ENCODE measurements at regions not wholly inside any gene's neighbourhood (a gene's known extent, or its start where the extent isn't known, plus 50 kb on each side); places are given as distances from the start of the nearest gene placed in this dataset.

- H2AFZ ChIP-seq (replicated peaks): no peak overlapping the region
- H4K20me1 ChIP-seq (ENCODE audit: low read depth): no peaks in the 10 kb centered on the region
- no peak overlapping the region for H3K4me3 Mint-ChIP-seq
- H3K27me3 ChIP-seq: peaks cover 19% of the 10 kb centered on the region
- no peaks in the 10 kb centered on the region for H3K9me3 ChIP-seq (ENCODE audit: low read depth)
- no peaks in the 10 kb centered on the region for H3F3A ChIP-seq (ENCODE audit: low read depth)
- no peak for TF ChIP-seq EZH2phosphoT487 (IDR thresholded peaks at IDR 0.05)
- TF ChIP-seq, protein P1, sequence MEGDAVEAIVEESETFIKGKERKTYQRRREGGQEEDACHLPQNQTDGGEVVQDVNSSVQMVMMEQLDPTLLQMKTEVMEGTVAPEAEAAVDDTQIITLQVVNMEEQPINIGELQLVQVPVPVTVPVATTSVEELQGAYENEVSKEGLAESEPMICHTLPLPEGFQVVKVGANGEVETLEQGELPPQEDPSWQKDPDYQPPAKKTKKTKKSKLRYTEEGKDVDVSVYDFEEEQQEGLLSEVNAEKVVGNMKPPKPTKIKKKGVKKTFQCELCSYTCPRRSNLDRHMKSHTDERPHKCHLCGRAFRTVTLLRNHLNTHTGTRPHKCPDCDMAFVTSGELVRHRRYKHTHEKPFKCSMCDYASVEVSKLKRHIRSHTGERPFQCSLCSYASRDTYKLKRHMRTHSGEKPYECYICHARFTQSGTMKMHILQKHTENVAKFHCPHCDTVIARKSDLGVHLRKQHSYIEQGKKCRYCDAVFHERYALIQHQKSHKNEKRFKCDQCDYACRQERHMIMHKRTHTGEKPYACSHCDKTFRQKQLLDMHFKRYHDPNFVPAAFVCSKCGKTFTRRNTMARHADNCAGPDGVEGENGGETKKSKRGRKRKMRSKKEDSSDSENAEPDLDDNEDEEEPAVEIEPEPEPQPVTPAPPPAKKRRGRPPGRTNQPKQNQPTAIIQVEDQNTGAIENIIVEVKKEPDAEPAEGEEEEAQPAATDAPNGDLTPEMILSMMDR (IDR thresholded peaks at IDR 0.05): no peak
- H3K36me3 ChIP-seq: no peaks in the 10 kb centered on the region
- no peak overlapping the region for H3K27ac ChIP-seq
- H3K9ac ChIP-seq: no peak overlapping the region
- no peak for DNase-seq (ENCODE audit: low spot score)
- H3K27me3 Mint-ChIP-seq (ENCODE audit: insufficient read depth, low read depth): peaks cover 4% of the 10 kb centered on the region
- H3K9me3 Mint-ChIP-seq: no peaks in the 10 kb centered on the region
- no peaks in the 10 kb centered on the region for H3K36me3 Mint-ChIP-seq
- H3K4me1 ChIP-seq: no peaks in the 10 kb centered on the region
- no peaks in the 10 kb centered on the region for H3K79me2 ChIP-seq (ENCODE audit: low read depth)
- no peak overlapping the region for H3K4me3 ChIP-seq
- H3K4me1 Mint-ChIP-seq: no peaks in the 10 kb centered on the region
- no peak overlapping the region for H3K27ac Mint-ChIP-seq
- no peak overlapping the region for H3K4me2 ChIP-seq
Measured at GRCh38 chr13:31853643-31854326, 114.5 kb downstream of the RXFP2 start.

DNA sequence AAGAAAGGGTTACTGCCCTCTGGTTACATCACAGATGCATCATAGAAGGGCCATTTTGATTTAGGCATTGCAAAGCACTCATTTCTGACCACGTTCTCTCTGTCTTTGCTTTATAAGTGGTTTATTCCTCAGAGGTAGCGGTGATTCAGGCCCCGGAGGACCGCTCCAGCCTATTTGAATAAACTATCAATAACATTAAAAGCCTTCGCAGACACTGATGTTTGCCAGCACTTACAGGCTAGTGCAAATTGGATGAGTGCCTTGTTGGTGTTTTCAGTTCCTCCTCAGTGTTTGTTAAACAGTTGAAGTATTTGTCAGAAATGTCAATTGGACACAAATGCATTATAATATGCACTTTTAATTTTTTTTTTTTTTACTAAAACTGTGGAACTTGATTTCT, 120.2 kb downstream of the RXFP2 start:
- DNase-seq (ENCODE audit: low spot score): no peak
- no peaks in the 10 kb centered on the region for H3K9me3 ChIP-seq (ENCODE audit: low read depth)

DNA sequence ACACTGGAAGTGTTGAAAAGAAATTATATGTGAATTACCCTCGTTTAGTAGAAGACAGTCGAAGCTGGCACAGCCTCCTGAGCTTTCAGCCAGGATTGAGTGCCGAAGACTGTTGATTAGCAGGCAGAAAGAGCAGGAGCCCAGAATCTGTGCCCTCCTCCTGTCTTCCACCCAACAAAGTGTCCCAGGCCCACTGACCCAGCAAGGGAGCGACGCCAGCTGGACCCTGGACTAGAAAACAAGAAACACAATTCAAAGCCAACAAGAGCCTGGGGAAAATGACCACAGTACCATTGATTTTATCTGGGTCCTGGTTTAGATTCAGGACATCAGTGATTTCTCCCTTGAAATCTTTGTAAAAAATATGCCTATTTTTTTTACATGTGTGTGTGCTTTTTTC, 120.7 kb downstream of the RXFP2 start:
- Mint-ChIP-seq H3K9me3 (no peaks in the 10 kb centered on the region), H3K27ac (no peak overlapping the region), H3K4me3 (no peak overlapping the region), H3K4me1 (no peaks in the 10 kb centered on the region), H3K36me3 (no peaks in the 10 kb centered on the region), H3K27me3 (ENCODE audit: insufficient read depth, low read depth) (peaks cover 2% of the 10 kb centered on the region)
- no peaks in the 10 kb centered on the region for H3K36me3 ChIP-seq
- DNase-seq (ENCODE audit: low spot score): no peak
- no peak overlapping the region for H3K4me2 ChIP-seq
- H3K4me3 ChIP-seq: no peak overlapping the region
- H3F3A ChIP-seq (ENCODE audit: low read depth): no peaks in the 10 kb centered on the region
- no peaks in the 10 kb centered on the region for H3K9me3 ChIP-seq (ENCODE audit: low read depth)
- no peaks in the 10 kb centered on the region for H3K79me2 ChIP-seq (ENCODE audit: low read depth)
- H3K27me3 ChIP-seq: no peaks in the 10 kb centered on the region
- TF ChIP-seq EZH2 (IDR thresholded peaks at IDR 0.05) (no peak), EZH2phosphoT487 (IDR thresholded peaks at IDR 0.05) (no peak)
- TF ChIP-seq, protein P1 (IDR thresholded peaks at IDR 0.05): no peak
- H3K4me1 ChIP-seq: no peaks in the 10 kb centered on the region
- H3K27ac ChIP-seq: no peak overlapping the region
- H3K9ac ChIP-seq: no peak overlapping the region
- H4K20me1 ChIP-seq (ENCODE audit: low read depth): no peaks in the 10 kb centered on the region
- peak overlapping the region; percentile 35 for H2AFZ ChIP-seq (replicated peaks)

More for the DNA sequence above, 120.2 kb downstream of the RXFP2 start:
- H3K4me2 ChIP-seq: no peak overlapping the region
- no peaks in the 10 kb centered on the region for H3K27me3 ChIP-seq
- no peak for TF ChIP-seq EZH2phosphoT487 (IDR thresholded peaks at IDR 0.05)
- TF ChIP-seq EZH2 (IDR thresholded peaks at IDR 0.05): no peak
- TF ChIP-seq, protein P1 (IDR thresholded peaks at IDR 0.05): no peak
- no peaks in the 10 kb centered on the region for H3K4me1 Mint-ChIP-seq
- H3K27ac ChIP-seq: no peak overlapping the region
- H2AFZ ChIP-seq (replicated peaks): peak overlapping the region; percentile 35
- no peaks in the 10 kb centered on the region for H3K79me2 ChIP-seq (ENCODE audit: low read depth)
- no peaks in the 10 kb centered on the region for H4K20me1 ChIP-seq (ENCODE audit: low read depth)
- H3K27ac Mint-ChIP-seq: no peak overlapping the region
- H3K36me3 Mint-ChIP-seq: no peaks in the 10 kb centered on the region
- H3K27me3 Mint-ChIP-seq (ENCODE audit: insufficient read depth, low read depth): peaks cover 2% of the 10 kb centered on the region
- H3K9me3 Mint-ChIP-seq: no peaks in the 10 kb centered on the region
- no peak overlapping the region for H3K9ac ChIP-seq
- H3K4me3 Mint-ChIP-seq: no peak overlapping the region
- H3F3A ChIP-seq (ENCODE audit: low read depth): no peaks in the 10 kb centered on the region
- no peak overlapping the region for H3K4me3 ChIP-seq
- no peaks in the 10 kb centered on the region for H3K36me3 ChIP-seq
- H3K4me1 ChIP-seq: no peaks in the 10 kb centered on the region
